ENCODE measurements at regions not wholly inside any gene's neighbourhood (a gene's known extent, or its start where the extent isn't known, plus 50 kb on each side); places are given as distances from the start of the nearest gene placed in this dataset.

- TF ChIP-seq CTCF (IDR thresholded peaks at IDR 0.05 in 4 of 5, conservative IDR thresholded peaks at IDR 0.05 in 1 of 5) (no peak), POLR2A (IDR thresholded peaks at IDR 0.05) (no peak)
These were observed 405.0 kb downstream of the PID1 start for GRCh38 chr2:228866044-228866443.
